Right lobe of liver (tissue), 4 donors: ENCODE measurements at regions not wholly inside any gene's neighbourhood (a gene's known extent, or its start where the extent isn't known, plus 50 kb on each side); places are given as distances from the start of the nearest gene placed in this dataset.

Experiments used
- POLR2A ChIP-seq: fragments of 450-650 bp; IDR thresholded peaks from one replicate; pipeline ENCODE4 v1.6.1; 2017; ENCODE audit warnings: antibody characterized with exemption, mild to moderate bottlenecking
- TF ChIP-seq, protein P1 (sequence below), 4 donors: fragments of 200-600 bp in 3 of 4; fragments of 450-650 bp in 1 of 4; IDR thresholded peaks; one replicate each; pipeline versions ENCODE4 v1.5.1 to v1.8.0; 2016 to 2022; ENCODE audit warnings: antibody characterized with exemption in 4 of 4, mild to moderate bottlenecking in 2 of 4
- donor health status: DM: no; HTN: no; CAD: no.
- donor health status: DM: no; HTN: no; CAD: no.
- donor health status: DM: no; HTN: yes; CAD: no.

DNA sequence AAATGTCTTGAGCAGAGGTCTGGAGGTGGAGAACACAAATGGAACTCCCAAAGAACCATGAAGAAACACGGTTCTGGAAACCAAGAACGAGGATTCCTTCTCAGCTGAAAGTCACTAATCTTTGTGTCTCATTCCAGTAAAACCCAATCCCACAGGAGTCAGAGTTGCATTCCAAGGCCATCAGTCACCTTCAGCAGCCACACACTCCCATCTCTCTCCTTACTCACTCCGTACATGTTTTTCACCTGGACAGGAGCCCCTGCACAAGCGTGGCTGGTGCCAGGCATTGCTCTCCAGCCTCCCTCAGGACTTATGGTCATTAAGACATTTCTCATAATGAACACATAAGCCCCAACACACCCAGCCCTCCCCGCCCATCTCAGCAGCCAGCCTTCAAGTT is 175.4 kb upstream of the SIX2 start:
- TF ChIP-seq, protein P1, sequence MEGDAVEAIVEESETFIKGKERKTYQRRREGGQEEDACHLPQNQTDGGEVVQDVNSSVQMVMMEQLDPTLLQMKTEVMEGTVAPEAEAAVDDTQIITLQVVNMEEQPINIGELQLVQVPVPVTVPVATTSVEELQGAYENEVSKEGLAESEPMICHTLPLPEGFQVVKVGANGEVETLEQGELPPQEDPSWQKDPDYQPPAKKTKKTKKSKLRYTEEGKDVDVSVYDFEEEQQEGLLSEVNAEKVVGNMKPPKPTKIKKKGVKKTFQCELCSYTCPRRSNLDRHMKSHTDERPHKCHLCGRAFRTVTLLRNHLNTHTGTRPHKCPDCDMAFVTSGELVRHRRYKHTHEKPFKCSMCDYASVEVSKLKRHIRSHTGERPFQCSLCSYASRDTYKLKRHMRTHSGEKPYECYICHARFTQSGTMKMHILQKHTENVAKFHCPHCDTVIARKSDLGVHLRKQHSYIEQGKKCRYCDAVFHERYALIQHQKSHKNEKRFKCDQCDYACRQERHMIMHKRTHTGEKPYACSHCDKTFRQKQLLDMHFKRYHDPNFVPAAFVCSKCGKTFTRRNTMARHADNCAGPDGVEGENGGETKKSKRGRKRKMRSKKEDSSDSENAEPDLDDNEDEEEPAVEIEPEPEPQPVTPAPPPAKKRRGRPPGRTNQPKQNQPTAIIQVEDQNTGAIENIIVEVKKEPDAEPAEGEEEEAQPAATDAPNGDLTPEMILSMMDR (IDR thresholded peaks at IDR 0.05): no peak
- no peak for TF ChIP-seq POLR2A
